HepG2 (cell line): ENCODE measurements at regions not wholly inside any gene's neighbourhood (a gene's known extent, or its start where the extent isn't known, plus 50 kb on each side); places are given as distances from the start of the nearest gene placed in this dataset.

Source experiments
- ATAC-seq: fragments of 200-7000 bp; cut with Tn5 transposase; 3 replicates; pipeline ENCODE4 v1.9.1; 2020; ENCODE audit warnings: mild to moderate bottlenecking, moderate library complexity
- BruUV-seq: library from RNA; stranded (reverse); fragments of 400-500 nt; replicated peaks from 2 replicates; lab custom pipeline; 2021; lab: Mats Ljungman, UMichigan
- CTCF ChIA-PET: fragments of 300-600 bp; formaldehyde crosslinking; extraction: SDS; loops from one replicate; lab custom pipeline; 2021; ENCODE audit warnings: low total read pairs, inconsistent platforms, low intra/inter-chr PET ratio; lab: Yijun Ruan, JAX
- POLR2A ChIA-PET: fragments of 350-600 bp; sonication (Branson Sonifier 250); formaldehyde crosslinking; loops from one replicate; lab custom pipeline; 2020; ENCODE audit warnings: antibody characterized with exemption, inconsistent platforms; lab: Yijun Ruan, JAX
- DNase-seq: peaks from one replicate; pipeline ENCODE4 v3.0.0-alpha.2; 2015; ENCODE audit warnings: low spot score
- FAIRE-seq: peaks from 3 replicates; lab custom pipeline; 2011; peaks lifted over from hg19 to GRCh38; lab: Jason Lieb, UNC
- H2AFZ ChIP-seq: one replicate; pipeline ENCODE4 v1.6.1; 2011; ENCODE audit warnings: low read length, inconsistent platforms
- H3K27ac ChIP-seq: fragments of 300-600 bp; 3 replicates; pipeline ENCODE4 v1.8.0; 2011; ENCODE audit warnings: mixed run types, mild to moderate bottlenecking, mixed read lengths, low read length, inconsistent platforms; ENCODE audit not compliant: insufficient read depth; ENCODE audit errors: extremely low read length
- H3K27me3 ChIP-seq, 2 experiments: fragments of 200-600 bp in 1 of 2; 2 replicates in 1 of 2; 3 replicates in 1 of 2; pipeline versions ENCODE4 v1.6.0 to v1.8.0; 2011; ENCODE audit warnings: low read length in 2 of 2, mild to moderate bottlenecking in 2 of 2, moderate library complexity in 2 of 2, inconsistent platforms in 1 of 2; ENCODE audit not compliant: insufficient read depth in 2 of 2, control insufficient read depth in 1 of 2
- H3K36me3 ChIP-seq, 2 experiments: fragments of 200-600 bp in 1 of 2; replicated peaks in 1 of 2; 2 replicates in 1 of 2; 3 replicates in 1 of 2; pipeline versions ENCODE4 v1.5.1 to v1.8.0; 2011; ENCODE audit warnings: low read length in 2 of 2, inconsistent platforms in 1 of 2; ENCODE audit not compliant: insufficient read depth in 2 of 2, control insufficient read depth in 1 of 2
- H3K4me1 ChIP-seq: 2 replicates; pipeline ENCODE4 v1.5.1; 2012; ENCODE audit warnings: low read length, inconsistent platforms; ENCODE audit not compliant: insufficient read depth
- H3K4me2 ChIP-seq: 2 replicates; pipeline ENCODE4 v1.6.0; 2011; ENCODE audit warnings: low read depth, low read length, inconsistent platforms
- H3K4me3 ChIP-seq, 3 experiments: fragments of 200-600 bp in 1 of 3; sonication (generic), shearing (Covaris generic) in 1 of 3; replicated peaks in 1 of 3; 2 replicates each; pipeline ENCODE4 v1.5.1; 2011 to 2016; ENCODE audit warnings: low read length in 3 of 3, inconsistent platforms in 2 of 3, low read depth in 2 of 3, mild to moderate bottlenecking in 2 of 3, control low read depth in 1 of 3, mixed read lengths in 1 of 3; ENCODE audit not compliant: insufficient read depth in 1 of 3
- H3K79me2 ChIP-seq: one replicate; pipeline ENCODE4 v1.6.1; 2011; ENCODE audit warnings: low read length, inconsistent platforms; ENCODE audit not compliant: insufficient read depth
- H3K9ac ChIP-seq: 2 replicates; pipeline ENCODE4 v1.6.0; 2011; ENCODE audit warnings: mild to moderate bottlenecking, low read depth, low read length, inconsistent platforms; ENCODE audit not compliant: insufficient read depth
- H3K9me3 ChIP-seq: 2 replicates; pipeline ENCODE4 v1.5.1; 2012; ENCODE audit warnings: mild to moderate bottlenecking, low read length
- H4K20me1 ChIP-seq: 2 replicates; pipeline ENCODE4 v1.6.0; 2011; ENCODE audit warnings: inconsistent platforms, mild to moderate bottlenecking, low read length, moderate library complexity; ENCODE audit not compliant: insufficient read depth
- ATF1 ChIP-seq: IDR thresholded peaks from 2 replicates; pipeline ENCODE4 v1.6.1; 2016; ENCODE audit warnings: mild to moderate bottlenecking, control low read depth
- BATF2 ChIP-seq: sonication (generic); formaldehyde crosslinking; IDR thresholded peaks from 2 replicates; pipeline ENCODE4 v1.8.0; 2022; ENCODE audit warnings: mild to moderate bottlenecking, missing genetic modification reagents, moderate library complexity
- HOXA5 ChIP-seq: sonication (generic); formaldehyde crosslinking; IDR thresholded peaks from 2 replicates; pipeline ENCODE4 v1.4.0; 2020; ENCODE audit warnings: missing genetic modification reagents
- PATZ1 ChIP-seq: sonication (generic); formaldehyde crosslinking; IDR thresholded peaks from 2 replicates; pipeline ENCODE4 v1.4.0; 2020; ENCODE audit warnings: missing genetic modification reagents
- PHB2 ChIP-seq: fragments of 450-650 bp; IDR thresholded peaks from 2 replicates; pipeline ENCODE4 v1.6.1; 2018; ENCODE audit not compliant: partially characterized antibody
- RNF2 ChIP-seq: fragments of 450-650 bp; conservative IDR thresholded peaks from 2 replicates; pipeline ENCODE4 v1.6.1; 2016; ENCODE audit warnings: low read depth
- SETDB1 ChIP-seq: sonication (generic); formaldehyde crosslinking; IDR thresholded peaks from 2 replicates; pipeline ENCODE4 v1.5.1; 2020; ENCODE audit warnings: missing genetic modification reagents, mild to moderate bottlenecking, borderline replicate concordance
- ZBTB21 ChIP-seq: sonication (generic); formaldehyde crosslinking; IDR thresholded peaks from 2 replicates; pipeline ENCODE4 v1.4.0; 2020; ENCODE audit warnings: missing genetic modification reagents
- ZNF629 ChIP-seq: sonication (generic); formaldehyde crosslinking; conservative IDR thresholded peaks from 2 replicates; pipeline ENCODE4 v1.5.0; 2020; ENCODE audit warnings: missing genetic modification reagents
- ZNF644 ChIP-seq: IDR thresholded peaks from 2 replicates; pipeline ENCODE4 v1.6.1; 2016; ENCODE audit warnings: low read depth
- WGBS: methylation state at CpG from one replicate; pipeline ENCODE4 v1.1.6; 2017; ENCODE audit warnings: low lambda C conversion rate; 5-methylcytosine and 5-hydroxymethylcytosine counted together
- in situ Hi-C: cut with HindIII; loops from 2 replicates; pipeline ENCODE4 v1.10.0; 2017; ENCODE audit warnings: low pct_unique_long_range_greater_than_20kb; ENCODE audit not compliant: extremely low pct_ligation_motif_present
- intact Hi-C: fragments of 100-400 bp; cut with micrococcal nuclease; formaldehyde crosslinking; loops from one replicate; pipeline ENCODE4 v1.10.0; 2022; ENCODE audit not compliant: unreplicated experiment
- TF ChIP-seq, protein P1 (sequence below): sonication (generic); formaldehyde crosslinking; IDR thresholded peaks from 2 replicates; pipeline ENCODE4 v1.4.0; 2020; ENCODE audit warnings: mild to moderate bottlenecking, low read depth, missing genetic modification reagents
- TF ChIP-seq, protein P2 (sequence below): sonication (generic); formaldehyde crosslinking; IDR thresholded peaks from 2 replicates; pipeline ENCODE4 v1.8.0; 2022; ENCODE audit warnings: missing genetic modification reagents, mild to moderate bottlenecking, moderate library complexity, borderline replicate concordance
- TF ChIP-seq, protein P3 (sequence below): sonication (generic); formaldehyde crosslinking; IDR thresholded peaks from 2 replicates; pipeline ENCODE4 v1.4.0; 2020; ENCODE audit warnings: low read depth, missing genetic modification reagents

DNA sequence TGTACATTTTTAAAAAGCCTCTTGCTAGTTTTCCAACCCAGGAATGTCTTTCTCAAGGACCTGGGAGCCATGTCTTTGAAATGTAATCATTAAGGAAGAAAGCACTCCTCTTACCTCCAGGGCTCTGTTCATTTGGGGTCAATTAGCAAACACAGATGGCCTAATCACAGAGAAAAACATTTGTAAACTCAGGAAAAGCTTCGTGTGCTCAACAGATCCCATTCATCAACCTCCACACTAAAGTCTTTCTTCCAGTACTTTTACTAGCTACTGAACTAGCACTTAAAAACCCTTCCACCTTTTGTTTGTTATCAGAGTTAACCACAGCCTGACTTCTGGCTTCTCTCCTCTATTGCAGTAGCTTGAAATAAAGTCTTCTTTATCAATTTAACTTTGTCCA is 441.4 kb downstream of the PCDH20 start:
- POLR2A ChIA-PET = no interaction called here
- H3K27ac ChIP-seq = no peak overlapping the region
- peaks cover 31% of the 10 kb centered on the region for H3K9me3 ChIP-seq
- ATAC-seq (no peak), DNase-seq (no peak), FAIRE-seq (no peak)
- no peaks in the 10 kb centered on the region for H3K4me1 ChIP-seq
- BruUV-seq = no TSS peak
- CTCF ChIA-PET = no interaction called here
- TF ChIP-seq BATF2 (no peak), ZNF629 (CRISPR knock-in tag) (no peak), HOXA5 (CRISPR knock-in tag) (no peak), SETDB1 (no peak), ZNF644 (CRISPR knock-in tag) (no peak), PATZ1 (CRISPR knock-in tag) (no peak), PHB2 (no peak), ATF1 (no peak), ZBTB21 (CRISPR knock-in tag) (no peak), RNF2 (no peak)
- TF ChIP-seq, protein P1, sequence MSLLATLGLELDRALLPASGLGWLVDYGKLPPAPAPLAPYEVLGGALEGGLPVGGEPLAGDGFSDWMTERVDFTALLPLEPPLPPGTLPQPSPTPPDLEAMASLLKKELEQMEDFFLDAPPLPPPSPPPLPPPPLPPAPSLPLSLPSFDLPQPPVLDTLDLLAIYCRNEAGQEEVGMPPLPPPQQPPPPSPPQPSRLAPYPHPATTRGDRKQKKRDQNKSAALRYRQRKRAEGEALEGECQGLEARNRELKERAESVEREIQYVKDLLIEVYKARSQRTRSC (CRISPR knock-in tag) = no peak
- TF ChIP-seq, protein P2, sequence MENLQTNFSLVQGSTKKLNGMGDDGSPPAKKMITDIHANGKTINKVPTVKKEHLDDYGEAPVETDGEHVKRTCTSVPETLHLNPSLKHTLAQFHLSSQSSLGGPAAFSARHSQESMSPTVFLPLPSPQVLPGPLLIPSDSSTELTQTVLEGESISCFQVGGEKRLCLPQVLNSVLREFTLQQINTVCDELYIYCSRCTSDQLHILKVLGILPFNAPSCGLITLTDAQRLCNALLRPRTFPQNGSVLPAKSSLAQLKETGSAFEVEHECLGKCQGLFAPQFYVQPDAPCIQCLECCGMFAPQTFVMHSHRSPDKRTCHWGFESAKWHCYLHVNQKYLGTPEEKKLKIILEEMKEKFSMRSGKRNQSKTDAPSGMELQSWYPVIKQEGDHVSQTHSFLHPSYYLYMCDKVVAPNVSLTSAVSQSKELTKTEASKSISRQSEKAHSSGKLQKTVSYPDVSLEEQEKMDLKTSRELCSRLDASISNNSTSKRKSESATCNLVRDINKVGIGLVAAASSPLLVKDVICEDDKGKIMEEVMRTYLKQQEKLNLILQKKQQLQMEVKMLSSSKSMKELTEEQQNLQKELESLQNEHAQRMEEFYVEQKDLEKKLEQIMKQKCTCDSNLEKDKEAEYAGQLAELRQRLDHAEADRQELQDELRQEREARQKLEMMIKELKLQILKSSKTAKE (CRISPR knock-in tag) = no peak
- TF ChIP-seq, protein P3, sequence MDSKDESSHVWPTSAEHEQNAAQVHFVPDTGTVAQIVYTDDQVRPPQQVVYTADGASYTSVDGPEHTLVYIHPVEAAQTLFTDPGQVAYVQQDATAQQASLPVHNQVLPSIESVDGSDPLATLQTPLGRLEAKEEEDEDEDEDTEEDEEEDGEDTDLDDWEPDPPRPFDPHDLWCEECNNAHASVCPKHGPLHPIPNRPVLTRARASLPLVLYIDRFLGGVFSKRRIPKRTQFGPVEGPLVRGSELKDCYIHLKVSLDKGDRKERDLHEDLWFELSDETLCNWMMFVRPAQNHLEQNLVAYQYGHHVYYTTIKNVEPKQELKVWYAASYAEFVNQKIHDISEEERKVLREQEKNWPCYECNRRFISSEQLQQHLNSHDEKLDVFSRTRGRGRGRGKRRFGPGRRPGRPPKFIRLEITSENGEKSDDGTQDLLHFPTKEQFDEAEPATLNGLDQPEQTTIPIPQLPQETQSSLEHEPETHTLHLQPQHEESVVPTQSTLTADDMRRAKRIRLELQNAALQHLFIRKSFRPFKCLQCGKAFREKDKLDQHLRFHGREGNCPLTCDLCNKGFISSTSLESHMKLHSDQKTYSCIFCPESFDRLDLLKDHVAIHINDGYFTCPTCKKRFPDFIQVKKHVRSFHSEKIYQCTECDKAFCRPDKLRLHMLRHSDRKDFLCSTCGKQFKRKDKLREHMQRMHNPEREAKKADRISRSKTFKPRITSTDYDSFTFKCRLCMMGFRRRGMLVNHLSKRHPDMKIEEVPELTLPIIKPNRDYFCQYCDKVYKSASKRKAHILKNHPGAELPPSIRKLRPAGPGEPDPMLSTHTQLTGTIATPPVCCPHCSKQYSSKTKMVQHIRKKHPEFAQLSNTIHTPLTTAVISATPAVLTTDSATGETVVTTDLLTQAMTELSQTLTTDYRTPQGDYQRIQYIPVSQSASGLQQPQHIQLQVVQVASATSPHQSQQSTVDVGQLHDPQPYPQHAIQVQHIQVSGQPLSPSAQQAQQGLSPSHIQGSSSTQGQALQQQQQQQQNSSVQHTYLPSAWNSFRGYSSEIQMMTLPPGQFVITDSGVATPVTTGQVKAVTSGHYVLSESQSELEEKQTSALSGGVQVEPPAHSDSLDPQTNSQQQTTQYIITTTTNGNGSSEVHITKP (CRISPR knock-in tag) = no peak
- H4K20me1 ChIP-seq = no peaks in the 10 kb centered on the region
- no peak overlapping the region for H2AFZ ChIP-seq
- H3K36me3 ChIP-seq = no peaks in the 10 kb centered on the region
- no peaks in the 10 kb centered on the region for H3K79me2 ChIP-seq
- no peak overlapping the region for H3K4me2 ChIP-seq
- no peak overlapping the region for H3K9ac ChIP-seq
- H3K4me3 ChIP-seq = no peak overlapping the region
- intact Hi-C loops (no loop called here), in situ Hi-C loops (no loop called here)
- H3K27me3 ChIP-seq = no peaks in the 10 kb centered on the region
- 0% methylated on average over 1 of the region's 1 CpG for WGBS
